ENCODE measurements at regions not wholly inside any gene's neighbourhood (a gene's known extent, or its start where the extent isn't known, plus 50 kb on each side); places are given as distances from the start of the nearest gene placed in this dataset.

- DNase-seq (ENCODE audit: low read depth, low spot score): no peak
- no peak overlapping the region for H3K4me3 ChIP-seq (ENCODE audit: low read length)
Measured at GRCh38 chr11:116611998-116612620, 160.7 kb downstream of the BUD13 start.

GRCh38 chr11:116610190-116610589, 162.6 kb downstream of the BUD13 start:
- DNase-seq (ENCODE audit: low read depth, low spot score): no peak
- H3K4me3 ChIP-seq (ENCODE audit: low read length): no peak overlapping the region

DNA sequence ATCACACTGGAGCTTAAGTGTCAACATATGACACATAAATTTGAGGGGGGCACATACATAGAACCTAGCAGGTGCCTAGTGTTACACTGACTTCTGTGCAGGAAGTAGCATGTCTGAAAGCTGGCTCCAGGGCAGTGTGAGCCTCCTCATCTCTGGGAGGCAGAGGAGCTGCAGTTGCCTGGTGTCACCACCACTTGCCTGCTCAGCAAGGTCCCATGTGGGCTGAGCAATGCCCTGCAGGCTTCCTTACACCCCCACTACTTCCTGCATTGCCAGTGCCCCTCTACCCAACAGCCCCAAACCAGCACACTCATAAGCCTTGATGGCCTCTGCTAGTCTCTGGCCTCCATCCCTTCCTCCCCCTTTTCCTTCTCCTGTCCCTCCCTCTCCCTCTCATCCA, 165.8 kb downstream of the BUD13 start:
- H3K4me3 ChIP-seq (ENCODE audit: low read length): no peak overlapping the region
- peak; percentile 18 for DNase-seq (ENCODE audit: low read depth, low spot score)

DNA sequence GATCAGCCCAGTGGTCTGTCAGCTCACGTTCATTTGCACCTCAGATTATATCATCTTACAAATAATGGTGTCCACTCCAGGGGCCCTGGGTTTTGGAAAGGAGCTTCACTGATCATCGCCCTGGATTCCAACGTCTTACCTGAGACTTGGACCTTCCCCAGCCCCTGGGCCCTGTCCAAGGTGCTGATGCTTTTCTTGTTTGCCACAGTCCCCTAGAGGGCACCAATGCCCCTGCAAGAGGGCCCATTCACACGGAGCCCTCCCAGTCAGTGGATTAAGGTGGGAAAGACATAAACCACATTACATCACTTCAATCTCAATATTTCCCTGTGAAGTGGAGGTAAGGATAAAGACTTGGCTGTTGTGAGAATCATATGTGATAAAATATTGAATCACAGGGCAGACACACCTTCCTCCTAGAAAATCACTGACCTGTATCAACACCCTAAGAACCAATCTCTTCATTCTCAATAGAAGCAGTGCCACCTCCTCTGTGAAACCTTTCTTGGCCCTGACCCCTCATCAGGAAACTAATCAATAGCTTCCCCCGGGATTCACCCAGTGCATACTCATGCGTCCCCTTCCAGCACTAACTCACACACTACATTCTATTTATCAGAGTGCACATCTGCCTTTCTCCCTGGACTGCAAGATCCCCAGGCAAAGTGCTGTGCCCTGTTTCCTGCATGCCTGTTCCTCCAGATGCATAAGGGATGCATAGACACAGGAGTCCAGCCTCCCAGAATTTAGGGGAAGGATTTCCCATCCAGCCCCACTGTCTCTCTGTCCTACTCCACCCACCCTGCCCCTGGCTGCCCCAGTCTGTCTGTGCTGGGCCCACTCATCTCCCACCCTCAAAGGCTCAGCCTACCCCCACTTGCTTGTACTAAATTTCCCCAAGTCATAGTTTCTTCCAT, 167.0 kb downstream of the BUD13 start:
- H3K4me3 ChIP-seq (ENCODE audit: low read length): no peak overlapping the region
- DNase-seq (ENCODE audit: low read depth, low spot score): peak; percentile 66

DNA sequence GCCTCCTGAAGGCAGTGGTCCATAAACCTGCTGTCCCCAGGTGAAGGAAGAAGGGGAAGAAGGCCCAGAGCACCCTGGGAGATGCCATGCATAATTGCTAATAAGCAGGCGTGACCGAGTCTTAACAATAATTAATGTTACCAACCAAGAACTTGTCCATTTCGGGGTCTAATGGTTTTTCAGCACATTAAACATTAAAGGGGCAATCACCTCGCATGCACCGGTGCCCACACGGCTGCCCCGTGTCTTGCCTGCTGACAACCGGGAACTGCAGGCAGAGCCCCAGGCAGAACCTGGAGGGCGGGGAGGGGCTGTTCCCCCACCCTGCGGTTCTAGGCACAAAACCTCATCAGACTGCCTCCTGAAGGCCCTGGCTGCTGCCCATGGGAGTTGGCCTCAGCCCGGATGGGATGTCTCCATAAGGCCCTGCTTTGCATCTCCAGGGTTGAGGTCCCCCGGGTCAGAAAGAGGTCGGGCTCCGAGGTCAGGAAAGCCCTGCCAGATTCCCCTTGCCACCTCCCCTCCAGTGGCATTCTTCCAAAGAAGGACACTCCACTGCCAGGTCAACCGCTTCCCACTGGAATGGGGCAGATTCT, 169.0 kb downstream of the BUD13 start:
- no peak for DNase-seq (ENCODE audit: low read depth, low spot score)
- no peak overlapping the region for H3K4me3 ChIP-seq (ENCODE audit: low read length)

GRCh38 chr11:116602637-116602942, 170.2 kb downstream of the BUD13 start:
- no peak overlapping the region for H3K4me3 ChIP-seq (ENCODE audit: low read length)
- DNase-seq (ENCODE audit: low read depth, low spot score): no peak

DNA sequence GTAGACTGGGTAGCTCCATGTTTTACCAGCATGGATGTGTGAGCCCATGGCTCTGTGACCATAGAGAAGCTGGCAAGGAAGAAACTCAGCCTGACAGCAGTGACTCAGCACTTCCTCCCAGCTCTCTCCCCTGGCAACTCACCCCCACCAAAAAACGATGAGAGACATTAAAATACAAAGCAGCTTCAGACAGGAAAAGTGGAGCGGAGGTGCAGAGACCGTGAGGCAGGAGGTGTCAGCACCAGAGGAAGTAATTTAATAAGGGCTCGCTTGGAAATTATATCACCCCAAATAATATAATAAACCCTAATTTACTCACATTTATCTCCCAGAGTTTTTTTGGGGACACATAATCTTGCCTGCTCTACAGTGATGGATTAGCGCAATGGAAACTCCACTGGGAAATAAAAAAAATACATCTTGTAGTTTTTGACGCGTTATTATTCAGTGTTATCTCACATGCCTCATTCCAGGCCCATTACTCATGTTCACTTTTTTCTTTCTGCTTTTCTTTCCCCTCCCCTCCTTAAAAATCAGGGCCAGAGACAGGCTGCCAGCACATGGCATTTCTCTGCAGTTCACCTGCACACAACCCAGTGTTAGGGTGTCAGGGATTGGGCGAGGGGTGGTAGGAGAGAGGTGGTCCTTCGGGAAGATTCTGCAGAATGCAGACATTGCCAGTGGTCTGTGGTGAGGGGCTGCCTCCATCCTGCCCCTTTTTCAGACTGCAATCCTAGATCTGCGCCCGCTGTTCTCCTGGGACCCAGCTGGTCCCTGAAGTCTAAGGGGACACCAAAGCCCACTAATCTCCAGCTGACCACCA, 170.8 kb downstream of the BUD13 start:
- H3K4me3 ChIP-seq (ENCODE audit: low read length): no peak overlapping the region
- peak; percentile 10 for DNase-seq (ENCODE audit: low read depth, low spot score)

GRCh38 chr11:116600930-116601329, 171.9 kb downstream of the BUD13 start:
- no peak for DNase-seq (ENCODE audit: low read depth, low spot score)
- no peak overlapping the region for H3K4me3 ChIP-seq (ENCODE audit: low read length)

GRCh38 chr11:116598556-116598955, 174.2 kb downstream of the BUD13 start:
- no peak for DNase-seq (ENCODE audit: low read depth, low spot score)
- H3K4me3 ChIP-seq (ENCODE audit: low read length): no peak overlapping the region

DNA sequence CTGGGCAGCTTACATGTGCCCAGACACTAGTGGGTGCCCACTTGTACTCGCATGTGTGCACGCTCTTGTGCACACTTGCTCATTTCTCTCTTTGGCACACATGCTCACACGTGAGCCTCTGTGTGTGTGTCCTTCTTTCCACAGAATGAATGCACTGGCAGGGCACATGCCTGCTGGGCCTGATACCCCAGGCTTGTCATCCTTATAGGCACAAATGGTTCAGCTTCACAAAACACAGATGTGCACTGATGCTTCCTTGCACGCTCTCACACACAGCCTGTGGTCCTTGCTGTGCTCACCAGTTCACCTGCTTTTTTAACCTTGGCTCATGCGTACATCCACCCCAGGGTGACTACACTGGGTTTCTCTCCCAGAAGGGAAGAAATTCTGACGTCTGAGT, 174.8 kb downstream of the BUD13 start:
- H3K4me3 ChIP-seq (ENCODE audit: low read length): no peak overlapping the region
- DNase-seq (ENCODE audit: low read depth, low spot score): no peak

DNA sequence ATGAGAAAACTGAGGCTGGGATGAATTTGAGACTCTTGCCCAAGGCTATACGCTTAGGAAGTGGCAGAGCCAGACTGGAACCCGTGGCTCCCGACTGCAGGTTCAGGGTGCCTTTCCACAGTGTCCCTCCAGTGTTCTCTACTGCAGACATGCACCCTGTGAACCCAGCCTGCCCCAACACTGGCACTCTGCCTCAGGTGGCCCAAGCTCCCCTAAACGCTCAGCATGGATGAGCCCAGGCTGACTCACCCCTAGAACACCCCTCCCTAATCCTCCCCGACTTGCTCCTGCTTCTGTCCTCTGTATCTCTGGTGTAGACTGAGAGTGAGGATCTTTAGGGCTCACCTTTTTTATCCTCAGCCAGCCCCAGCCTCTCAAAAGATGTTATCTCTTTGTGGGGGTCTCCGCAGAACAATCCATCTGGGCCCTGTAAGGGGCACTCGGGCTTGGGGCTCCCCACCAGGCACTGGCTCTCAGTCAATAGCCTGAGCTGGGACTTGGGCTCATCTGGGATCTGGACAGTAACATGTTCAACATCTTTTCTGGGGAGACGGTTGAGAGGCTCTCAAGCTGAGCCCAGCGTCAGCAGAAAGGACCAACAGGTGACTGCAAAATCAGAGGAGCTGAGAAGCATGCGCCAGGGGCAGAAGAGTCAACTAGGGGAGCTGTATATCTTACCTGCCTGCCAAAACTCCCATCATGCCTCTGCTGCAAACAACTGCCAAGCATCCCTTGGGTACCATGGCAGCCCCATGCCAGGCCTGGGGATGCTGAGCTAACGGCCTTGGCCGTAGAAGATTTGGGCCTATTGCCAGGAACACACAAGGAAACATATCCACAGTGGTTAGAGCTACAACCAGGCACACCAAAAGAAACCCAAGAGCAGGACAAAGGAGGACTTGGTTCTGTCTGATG, 176.2 kb downstream of the BUD13 start:
- DNase-seq (ENCODE audit: low read depth, low spot score): no peak
- H3K4me3 ChIP-seq (ENCODE audit: low read length): no peak overlapping the region

GRCh38 chr11:116595305-116595880, 177.4 kb downstream of the BUD13 start:
- DNase-seq (ENCODE audit: low read depth, low spot score): no peak
- no peak overlapping the region for H3K4me3 ChIP-seq (ENCODE audit: low read length)

- no peak for DNase-seq (ENCODE audit: low read depth, low spot score)
- H3K4me3 ChIP-seq (ENCODE audit: low read length): no peak overlapping the region
Measured at GRCh38 chr11:116590844-116591570, 181.8 kb downstream of the BUD13 start.

DNA sequence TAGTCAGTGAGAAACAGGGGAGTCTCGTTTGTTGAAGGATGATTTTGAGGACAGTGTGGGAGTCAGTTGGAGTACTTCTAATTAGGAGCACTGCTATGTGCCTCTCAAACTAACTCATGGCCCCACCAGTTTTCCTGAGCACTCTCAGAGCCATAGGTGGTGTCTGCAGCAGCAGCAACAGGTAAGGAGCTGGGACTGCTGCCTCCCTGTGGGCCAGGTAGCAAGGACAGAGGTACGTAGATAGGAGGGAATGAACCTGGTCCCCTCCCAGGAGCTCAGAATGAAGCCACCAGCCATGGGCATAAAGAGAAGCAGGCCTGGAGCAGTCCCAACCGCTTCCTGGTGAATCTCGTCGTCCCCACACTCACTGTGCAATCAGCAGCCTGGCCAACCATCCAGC, 183.4 kb downstream of the BUD13 start:
- H3K4me3 ChIP-seq (ENCODE audit: low read length): no peak overlapping the region
- no peak for DNase-seq (ENCODE audit: low read depth, low spot score)

DNA sequence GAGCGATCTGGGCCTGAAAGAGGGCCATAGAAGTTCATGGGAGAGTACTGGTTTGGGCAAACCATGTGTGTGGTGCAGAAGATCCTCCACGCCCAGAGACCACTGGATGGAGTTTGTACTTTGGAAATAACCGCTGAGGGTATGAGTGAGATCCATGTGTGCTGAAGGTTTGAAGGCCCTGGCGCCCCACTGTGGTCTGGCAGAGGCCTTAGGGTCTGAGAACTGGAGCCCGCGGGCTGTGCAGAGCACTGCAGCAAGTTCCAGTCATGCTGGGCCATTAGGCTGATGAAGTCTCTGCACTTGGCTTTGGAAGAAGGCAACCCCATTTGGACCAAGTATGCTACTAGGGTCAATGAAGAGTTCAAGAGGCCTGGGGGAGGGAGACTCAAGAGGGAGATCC, 186.4 kb downstream of the BUD13 start:
- H3K4me3 ChIP-seq (ENCODE audit: low read length): no peak overlapping the region

DNA sequence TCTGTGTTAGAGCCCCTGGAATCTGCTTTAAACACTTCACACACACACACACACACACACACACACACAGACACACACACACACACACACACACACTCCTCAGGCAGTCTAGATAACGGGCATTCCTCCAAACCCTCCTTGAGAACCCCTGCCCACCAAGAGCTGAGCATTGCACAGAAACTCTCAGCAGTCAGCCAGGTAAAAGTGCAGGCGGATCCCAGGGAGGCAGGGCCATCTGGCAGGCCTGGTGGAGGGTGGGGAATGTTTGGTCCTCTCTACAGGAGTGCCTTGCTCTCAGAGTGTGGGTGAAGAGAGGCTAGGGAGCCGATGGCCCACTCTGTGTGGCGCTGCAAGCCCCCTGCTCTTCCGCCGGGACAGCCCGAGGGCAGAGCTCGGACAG, 190.2 kb downstream of the BUD13 start:
- no peak overlapping the region for H3K4me3 ChIP-seq (ENCODE audit: low read length)
- DNase-seq (ENCODE audit: low read depth, low spot score): no peak

More for the DNA sequence above, 186.4 kb downstream of the BUD13 start:
- no peak for DNase-seq (ENCODE audit: low read depth, low spot score)

- no peak for DNase-seq (ENCODE audit: low read depth, low spot score)
- no peak overlapping the region for H3K4me3 ChIP-seq (ENCODE audit: low read length)
Measured at GRCh38 chr11:116581349-116581748, 191.4 kb downstream of the BUD13 start.

GRCh38 chr11:116580799-116581198, 192.0 kb downstream of the BUD13 start:
- no peak for DNase-seq (ENCODE audit: low read depth, low spot score)
- H3K4me3 ChIP-seq (ENCODE audit: low read length): no peak overlapping the region

Measured in Jurkat, Clone E6-1 (cell line).